ENCODE measurements at regions not wholly inside any gene's neighbourhood (a gene's known extent, or its start where the extent isn't known, plus 50 kb on each side); places are given as distances from the start of the nearest gene placed in this dataset.
"Not testable (repeated sequence)": the region's sequence is repeated elsewhere in the genome, so short reads cannot be mapped to it uniquely, and the experiment has no call there.

GRCh38 chr13:50744116-50744660 lies 99.3 kb downstream of the DLEU7 start:
- DNase-seq (ENCODE audit: low read depth in 3 of 3, low spot score in 2 of 3): no peak

GRCh38 chr13:50745542-50746115 lies 97.9 kb downstream of the DLEU7 start:
- DNase-seq (ENCODE audit: low read depth in 3 of 3, low spot score in 2 of 3): no peak

GRCh38 chr13:50747737-50748350 lies 95.6 kb downstream of the DLEU7 start:
- DNase-seq (ENCODE audit: low read depth in 3 of 3, low spot score in 2 of 3): no peak

GRCh38 chr13:50753221-50753620 lies 90.3 kb downstream of the DLEU7 start:
- not testable (repeated sequence) for DNase-seq (ENCODE audit: low read depth in 3 of 3, low spot score in 2 of 3)

- DNase-seq (ENCODE audit: low read depth in 3 of 3, low spot score in 2 of 3): not testable (repeated sequence)
Measured at GRCh38 chr13:50755862-50756685, 87.4 kb downstream of the DLEU7 start.

- DNase-seq (ENCODE audit: low read depth in 3 of 3, low spot score in 2 of 3): no peak
Measured at GRCh38 chr13:50757008-50757407, 86.5 kb downstream of the DLEU7 start.

GRCh38 chr13:50758796-50759195 lies 84.7 kb downstream of the DLEU7 start:
- DNase-seq (ENCODE audit: low read depth in 3 of 3, low spot score in 2 of 3): no peak

GRCh38 chr13:50760751-50761150 lies 82.7 kb downstream of the DLEU7 start:
- DNase-seq (ENCODE audit: low read depth in 3 of 3, low spot score in 2 of 3): no peak

- no peak for DNase-seq (ENCODE audit: low read depth in 3 of 3, low spot score in 2 of 3)
Measured at GRCh38 chr13:50761406-50761805, 82.1 kb downstream of the DLEU7 start.

GRCh38 chr13:50762969-50763567 lies 80.4 kb downstream of the DLEU7 start:
- DNase-seq (ENCODE audit: low read depth in 3 of 3, low spot score in 2 of 3): no peak

- no peak for DNase-seq (ENCODE audit: low read depth in 3 of 3, low spot score in 2 of 3)
Measured at GRCh38 chr13:50766013-50766412, 77.5 kb downstream of the DLEU7 start.

GRCh38 chr13:50766695-50767094 lies 76.8 kb downstream of the DLEU7 start:
- DNase-seq (ENCODE audit: low read depth in 3 of 3, low spot score in 2 of 3): no peak

- not testable (repeated sequence) for DNase-seq (ENCODE audit: low read depth in 3 of 3, low spot score in 2 of 3)
Measured at GRCh38 chr13:50772881-50773280, 70.6 kb downstream of the DLEU7 start.
